ENCODE measurements at regions not wholly inside any gene's neighbourhood (a gene's known extent, or its start where the extent isn't known, plus 50 kb on each side); places are given as distances from the start of the nearest gene placed in this dataset.
"Not testable (repeated sequence)": the region's sequence is repeated elsewhere in the genome, so short reads cannot be mapped to it uniquely, and the experiment has no call there.

DNA sequence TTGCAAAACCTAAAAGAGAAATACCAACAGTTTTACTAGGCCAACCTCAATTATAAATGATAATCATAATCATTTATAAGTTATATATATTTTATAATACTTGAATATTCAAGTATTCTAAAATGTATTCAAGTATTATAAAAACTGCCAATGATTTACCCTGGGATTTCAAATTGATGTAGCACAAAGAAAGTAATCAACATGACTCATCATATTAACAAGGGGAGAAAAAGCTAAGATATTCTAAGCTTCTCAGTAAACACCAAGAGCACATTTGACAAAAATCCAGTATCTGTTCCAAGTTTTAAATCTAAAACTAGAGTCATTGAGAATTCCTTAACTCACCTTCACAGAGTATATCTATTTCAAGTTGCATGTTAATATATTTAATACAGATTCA lies 56.1 kb downstream of the CAPZA3 start:
- no peak for DNase-seq (ENCODE audit: low spot score)

DNA sequence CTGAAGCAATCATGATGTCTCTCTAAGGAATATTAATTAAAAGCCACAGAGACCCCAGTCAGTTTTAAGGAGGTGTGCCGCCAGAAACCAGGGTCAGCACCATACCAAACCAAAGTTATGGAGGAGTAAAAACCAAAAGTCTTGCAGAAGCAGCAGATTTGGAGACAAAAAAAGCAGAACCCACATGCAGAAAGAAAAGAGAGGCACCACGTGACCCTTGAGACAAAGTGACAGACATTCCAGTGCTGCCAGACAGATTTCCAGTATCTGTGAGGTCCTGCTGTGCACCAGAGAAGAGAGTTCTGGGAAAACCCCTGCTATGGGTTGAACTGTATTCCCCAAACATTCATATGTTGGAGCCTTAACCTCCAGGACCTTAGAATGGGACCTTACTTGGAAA lies 59.7 kb downstream of the CAPZA3 start:
- DNase-seq (ENCODE audit: low spot score), result no peak

DNA sequence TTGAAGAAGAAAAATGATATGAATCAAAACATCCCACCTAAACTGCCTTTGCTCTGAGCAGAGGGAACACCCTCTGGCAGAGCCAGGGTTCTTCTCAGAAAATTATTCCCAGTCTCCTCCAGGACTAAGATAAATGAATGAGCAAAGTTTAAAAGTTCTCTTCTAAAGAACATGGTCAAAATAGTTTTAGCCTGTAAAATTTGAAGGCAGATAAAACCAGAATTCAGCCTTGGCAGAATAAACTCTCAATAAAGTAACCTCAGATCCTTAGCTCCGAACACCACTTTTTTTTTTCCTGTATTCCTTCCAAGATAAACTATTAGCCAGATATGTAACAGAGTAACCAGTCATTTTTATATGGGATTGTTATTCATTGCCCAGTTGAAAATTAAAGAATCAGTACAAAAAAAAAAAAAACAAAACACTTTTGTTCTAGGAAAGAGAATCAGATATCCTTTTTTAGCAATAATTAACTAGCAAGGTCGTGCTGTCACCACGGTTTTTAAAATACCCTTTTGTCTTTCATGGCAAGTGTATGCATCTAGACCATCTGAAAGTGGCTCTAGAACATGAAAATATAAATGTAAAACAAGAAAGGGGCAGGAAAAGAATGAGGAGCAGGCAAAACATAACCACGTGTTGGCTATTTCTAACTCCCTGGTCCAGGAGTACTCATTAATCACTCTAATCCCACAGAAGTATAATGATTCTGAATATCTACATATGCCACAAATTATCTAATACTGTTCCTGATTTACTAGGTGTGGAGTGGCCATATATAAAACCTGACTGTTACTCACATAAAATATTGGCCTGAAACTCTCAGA lies 60.8 kb downstream of the CAPZA3 start:
- no peak for DNase-seq (ENCODE audit: low spot score)

DNA sequence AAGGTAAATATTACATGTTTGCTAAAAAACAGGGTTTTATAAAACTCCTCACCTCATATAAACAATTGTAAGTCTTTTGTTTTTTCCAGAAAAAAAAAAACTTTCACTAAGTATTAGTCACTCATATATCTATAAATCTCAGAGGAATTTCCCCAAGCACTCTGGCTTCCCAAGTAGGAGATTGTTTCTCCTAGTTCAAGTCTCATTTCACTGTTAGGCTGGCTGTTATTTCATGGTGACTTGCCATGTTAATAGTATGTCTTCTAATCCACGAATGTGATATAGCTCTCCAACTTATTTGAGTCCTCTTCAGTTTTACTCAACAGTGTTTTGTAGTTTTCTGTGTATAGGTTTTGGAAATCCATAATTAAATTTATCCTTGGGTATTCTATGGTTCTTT lies 61.6 kb downstream of the CAPZA3 start:
- DNase-seq (ENCODE audit: low spot score), result no peak

DNA sequence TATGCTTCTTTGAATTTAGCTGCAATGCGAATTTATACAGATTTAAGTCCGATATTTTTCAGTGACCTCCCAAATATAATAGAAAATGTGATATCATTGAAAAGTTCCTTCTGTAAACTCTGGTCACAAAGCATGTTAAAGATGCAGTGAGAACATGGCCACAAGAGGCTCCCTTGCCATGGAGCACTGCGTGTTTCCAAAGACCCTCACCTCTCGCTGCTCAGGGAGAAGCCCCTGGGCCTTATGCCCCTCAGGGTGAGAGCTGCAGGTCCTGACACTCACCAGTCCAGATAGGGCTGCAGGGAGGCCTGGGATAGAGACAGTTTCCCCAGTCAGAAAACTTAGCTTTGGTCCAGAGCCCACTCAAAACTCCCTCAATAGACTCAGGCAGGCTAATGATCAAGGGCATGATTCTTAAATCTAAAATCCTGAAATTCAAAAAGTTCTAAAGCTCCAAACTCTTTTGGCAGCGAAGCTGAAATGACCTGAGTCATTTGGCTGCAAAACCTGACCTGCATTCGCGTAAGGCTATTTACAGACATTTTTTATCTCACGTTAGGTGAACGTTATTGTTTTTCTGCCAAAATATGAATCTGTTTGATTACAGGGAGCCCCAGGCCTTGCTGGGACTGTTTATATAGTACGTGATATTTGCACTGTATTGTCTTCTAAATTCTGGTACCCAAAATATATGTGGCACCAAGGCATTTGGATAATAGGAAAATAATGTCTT lies 67.8 kb downstream of the CAPZA3 start:
- DNase-seq (ENCODE audit: low spot score), result no peak

DNA sequence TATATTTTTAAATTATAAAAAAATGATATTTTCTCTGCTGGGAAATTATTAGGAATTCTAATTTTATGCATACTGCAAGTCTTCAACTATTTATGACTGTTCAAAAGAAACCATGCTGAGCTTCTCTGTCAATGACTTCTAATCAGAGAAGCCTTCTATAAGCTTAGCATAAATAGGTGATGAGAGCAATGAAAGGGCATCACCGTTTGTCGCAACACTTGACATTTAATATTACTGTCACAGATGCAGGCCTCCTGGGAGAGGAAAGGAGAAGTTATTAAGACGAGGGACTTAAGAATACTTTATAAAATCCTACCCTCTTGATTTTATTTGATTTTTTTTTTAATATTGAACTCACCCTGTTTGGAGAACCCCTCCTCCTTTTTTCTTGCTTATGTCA lies 69.8 kb downstream of the CAPZA3 start:
- no peak for DNase-seq (ENCODE audit: low spot score)

DNA sequence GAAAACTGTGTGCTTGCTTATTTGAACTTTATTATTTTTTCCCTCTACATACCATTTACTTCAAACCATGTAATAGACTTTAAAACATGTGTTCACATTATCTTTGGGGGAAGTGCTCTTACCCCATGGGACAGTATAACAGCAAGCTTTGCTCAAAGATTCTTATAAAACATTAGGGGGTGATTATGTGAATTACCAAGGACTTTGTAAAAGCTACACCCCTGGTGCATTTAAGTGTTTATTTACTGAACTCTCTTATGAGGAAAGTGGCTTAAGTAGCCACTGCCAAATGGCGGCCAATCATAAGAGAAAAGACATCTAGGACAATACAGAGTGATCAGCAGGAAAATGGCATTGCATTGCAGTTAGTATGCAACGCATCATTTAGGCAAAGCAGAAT lies 70.3 kb downstream of the CAPZA3 start:
- DNase-seq (ENCODE audit: low spot score), result no peak

DNA sequence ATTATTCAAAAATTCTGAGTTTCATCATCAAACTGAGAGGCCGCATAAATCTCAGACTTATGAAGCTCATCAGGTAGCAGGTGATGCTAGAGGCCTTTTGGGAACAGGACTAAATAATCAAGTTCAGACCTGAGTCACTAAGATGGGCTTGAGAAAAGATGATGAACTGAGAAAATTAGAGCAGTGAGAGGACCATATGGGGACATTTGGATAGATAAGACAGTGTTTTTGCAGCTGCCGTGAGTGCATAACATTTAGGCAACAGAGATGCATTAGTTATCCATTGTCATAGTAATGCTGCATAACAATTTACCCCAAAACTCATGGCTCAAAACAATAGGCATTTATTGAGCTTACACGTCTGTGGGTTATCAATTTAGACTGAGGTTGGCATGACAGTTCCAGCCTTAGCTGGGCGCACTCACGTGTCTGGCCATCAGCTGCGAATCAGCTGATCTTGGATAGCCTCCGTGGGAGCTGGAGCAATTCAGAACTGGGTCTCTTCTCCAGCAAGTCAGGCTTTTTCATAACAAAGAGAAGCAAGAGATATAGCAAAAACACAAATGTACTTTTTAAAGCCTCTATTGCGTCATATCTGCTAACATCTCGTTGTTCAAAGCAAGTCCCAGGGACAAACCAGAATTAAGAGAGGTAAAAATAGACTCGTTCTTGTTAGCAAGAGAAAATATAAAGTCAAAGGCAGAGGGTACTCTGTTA lies 72.8 kb downstream of the CAPZA3 start:
- no peak for DNase-seq (ENCODE audit: low spot score)

DNA sequence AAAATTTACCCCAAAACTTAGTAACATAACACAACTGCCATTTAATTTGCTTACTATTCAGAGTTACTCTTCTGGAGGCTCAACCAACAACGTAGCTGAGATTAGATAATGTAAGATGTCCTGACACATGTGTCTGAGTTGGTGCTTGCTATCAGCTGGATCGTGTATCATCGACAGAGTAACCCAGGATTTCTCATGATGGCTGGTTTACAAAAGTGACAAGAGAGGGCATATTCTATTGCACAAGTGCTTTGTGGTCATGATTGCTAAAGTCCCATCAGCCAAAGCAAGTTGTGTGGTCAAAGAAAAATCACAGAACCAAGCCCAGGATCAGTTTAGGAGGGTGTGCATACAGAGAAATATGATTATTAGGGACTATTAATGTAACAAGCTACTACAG lies 73.4 kb downstream of the CAPZA3 start:
- DNase-seq (ENCODE audit: low spot score), result no peak

DNA sequence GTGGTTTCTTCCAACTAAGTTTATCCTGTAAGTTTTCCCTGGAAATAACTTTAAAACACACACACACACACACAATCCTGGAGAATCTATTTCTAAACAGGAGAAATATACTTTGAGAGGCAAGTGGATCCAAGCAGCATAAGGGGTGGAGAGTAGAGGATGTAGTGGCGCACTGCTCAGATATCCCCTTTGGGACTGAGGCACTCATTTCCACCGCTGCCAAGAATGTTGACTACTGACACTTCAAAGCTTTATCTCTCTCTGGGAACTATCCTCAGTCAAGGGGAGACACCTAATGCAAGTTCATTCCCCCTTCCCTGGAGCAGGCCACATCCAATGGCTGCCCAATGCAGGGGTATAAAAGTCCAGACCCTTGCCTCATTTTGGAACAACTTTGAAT lies 75.8 kb downstream of the CAPZA3 start:
- DNase-seq (ENCODE audit: low spot score), result no peak

DNA sequence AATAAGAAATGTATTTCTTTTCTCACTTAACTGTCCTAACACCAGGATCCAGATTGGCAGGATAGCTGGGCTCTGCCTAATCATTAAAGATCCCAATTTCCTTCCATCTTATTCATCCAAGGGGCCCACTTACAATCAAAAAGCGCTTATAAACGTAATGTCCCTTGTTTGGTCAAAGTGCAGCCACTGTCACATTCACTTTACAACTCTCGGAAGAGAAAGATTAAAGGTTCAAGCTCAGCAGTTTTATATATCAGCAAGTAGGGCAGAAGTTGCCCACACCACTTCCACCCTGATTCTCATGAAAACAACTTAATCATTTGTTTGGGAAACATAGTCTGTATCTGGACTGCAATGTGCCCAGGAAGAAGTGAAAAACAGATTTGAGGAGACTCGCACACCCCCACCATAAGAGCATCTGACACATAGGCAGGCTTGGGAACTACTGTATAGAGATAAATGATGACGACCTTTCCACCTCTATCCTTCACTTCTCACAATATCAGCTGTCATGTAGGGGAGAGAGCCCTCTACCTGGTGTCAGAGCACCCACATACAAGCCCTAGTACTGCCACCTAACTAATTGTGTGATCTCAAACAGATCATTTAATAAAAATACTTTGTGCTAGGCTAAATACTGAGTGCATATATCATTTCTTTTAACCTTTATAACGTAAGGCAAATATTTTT lies 80.8 kb downstream of the CAPZA3 start:
- no peak for DNase-seq (ENCODE audit: low spot score)

DNA sequence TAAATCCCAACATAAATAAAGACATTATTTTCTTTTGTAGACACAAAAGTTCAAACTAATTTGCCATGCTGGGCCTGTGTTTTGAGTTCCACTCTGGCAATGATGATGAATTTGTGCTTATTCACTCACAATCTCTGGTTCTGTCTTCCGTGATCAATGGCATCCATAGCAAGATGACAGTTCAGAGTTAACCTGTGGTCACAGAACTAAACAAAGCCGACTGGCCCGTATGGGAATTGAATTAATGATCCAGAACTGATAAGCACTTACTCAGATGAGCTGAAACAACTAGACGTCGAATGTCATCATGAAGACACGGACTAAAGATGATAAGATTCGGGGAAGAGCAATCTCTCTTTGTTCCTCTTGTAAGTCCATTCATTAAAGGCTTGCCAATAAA lies 81.6 kb downstream of the CAPZA3 start:
- no peak for DNase-seq (ENCODE audit: low spot score)

DNA sequence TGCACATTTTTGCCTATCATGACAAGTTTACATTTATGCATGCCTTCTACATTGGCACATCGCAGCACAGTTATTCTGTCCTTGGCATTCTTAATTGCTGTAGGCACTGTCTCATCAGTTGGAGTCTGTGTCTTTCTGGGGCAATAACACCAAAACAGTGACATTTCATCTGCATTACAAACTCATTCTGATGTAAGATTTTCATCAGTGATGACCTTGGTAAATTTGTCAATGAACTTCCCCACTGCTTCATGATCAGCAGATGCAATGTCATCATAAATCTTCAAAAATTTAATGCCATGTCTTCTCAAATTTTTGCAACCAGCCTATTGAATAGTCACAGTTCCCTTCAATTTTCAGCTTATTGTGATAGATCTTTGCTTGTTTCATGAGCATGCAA lies 85.5 kb downstream of the CAPZA3 start:
- no peak for DNase-seq (ENCODE audit: low spot score)

DNA sequence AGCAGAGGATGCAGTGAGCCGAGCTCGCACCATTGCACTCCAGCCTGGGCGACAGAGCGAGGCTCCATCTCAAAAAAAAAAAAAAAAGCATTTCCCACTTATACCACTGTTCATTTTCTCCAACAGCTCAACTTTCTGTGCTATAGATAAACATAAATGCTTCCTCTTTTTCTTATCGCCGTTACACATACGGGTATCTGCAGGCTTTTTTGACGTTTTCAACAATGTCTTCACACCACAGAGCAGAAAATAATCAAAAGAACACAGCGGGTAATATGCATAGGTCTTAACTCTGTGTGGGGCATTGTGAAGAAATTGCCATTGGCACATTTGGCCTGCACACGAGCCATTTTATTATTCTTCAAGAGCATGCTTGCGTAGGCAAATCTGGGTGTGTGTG lies 86.4 kb downstream of the CAPZA3 start:
- DNase-seq (ENCODE audit: low spot score), result no peak

DNA sequence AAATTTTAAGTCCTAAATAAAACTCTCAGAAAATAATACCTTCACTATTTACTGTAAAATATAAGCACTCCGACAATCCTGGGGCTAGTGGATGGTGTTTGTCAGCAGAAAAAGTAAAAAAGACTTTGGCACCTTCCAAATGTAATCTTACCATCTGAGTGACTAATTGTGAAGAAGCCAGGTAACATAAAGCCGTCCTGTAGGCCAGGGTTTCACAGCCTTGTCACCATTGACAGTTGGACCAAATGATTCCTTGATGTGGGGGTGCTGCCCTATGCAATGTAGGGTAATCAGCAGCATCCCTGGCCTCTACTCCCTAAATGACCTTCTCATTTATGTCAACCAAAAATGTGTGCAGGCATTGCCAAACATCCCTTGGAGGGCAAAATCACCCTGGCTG lies 87.2 kb downstream of the CAPZA3 start:
- no peak for DNase-seq (ENCODE audit: low spot score)

DNA sequence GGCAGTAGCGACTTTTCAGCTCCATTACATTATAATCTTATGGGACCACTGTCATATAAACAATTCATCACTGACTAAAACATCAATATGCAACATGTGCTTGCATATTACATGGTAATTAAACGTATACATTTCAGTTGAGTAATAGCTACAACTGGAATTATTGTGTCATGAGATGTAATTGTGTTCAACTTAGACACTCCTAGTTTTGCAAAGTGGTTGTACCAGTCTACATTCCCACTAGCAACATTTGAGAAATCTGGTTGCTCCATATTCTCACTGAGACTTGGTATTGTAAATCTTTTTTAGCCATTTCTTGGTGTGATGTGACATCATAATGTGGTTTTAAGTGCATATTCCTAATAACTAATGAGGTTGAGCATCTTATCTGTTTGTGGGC lies 90.0 kb downstream of the CAPZA3 start:
- DNase-seq (ENCODE audit: low spot score), result no peak

DNA sequence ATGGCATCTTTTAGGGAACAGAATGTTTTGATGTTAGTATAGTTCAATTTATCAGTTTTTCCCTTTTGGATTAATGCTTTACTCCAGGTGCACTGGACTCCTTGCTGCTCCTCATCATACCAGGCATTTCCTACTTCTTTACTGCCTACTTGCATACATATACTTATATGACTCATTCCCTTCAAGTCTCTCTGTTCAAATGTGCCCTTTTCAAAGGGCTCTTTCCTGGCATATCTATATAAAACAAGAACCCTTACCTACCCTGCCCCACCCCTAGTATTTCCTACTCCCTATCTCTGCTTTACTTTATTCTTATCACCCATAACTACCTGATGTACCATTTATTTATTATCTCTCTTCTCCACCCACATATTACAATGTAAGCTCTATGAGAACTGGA lies 90.6 kb downstream of the CAPZA3 start:
- no peak for DNase-seq (ENCODE audit: low spot score)

DNA sequence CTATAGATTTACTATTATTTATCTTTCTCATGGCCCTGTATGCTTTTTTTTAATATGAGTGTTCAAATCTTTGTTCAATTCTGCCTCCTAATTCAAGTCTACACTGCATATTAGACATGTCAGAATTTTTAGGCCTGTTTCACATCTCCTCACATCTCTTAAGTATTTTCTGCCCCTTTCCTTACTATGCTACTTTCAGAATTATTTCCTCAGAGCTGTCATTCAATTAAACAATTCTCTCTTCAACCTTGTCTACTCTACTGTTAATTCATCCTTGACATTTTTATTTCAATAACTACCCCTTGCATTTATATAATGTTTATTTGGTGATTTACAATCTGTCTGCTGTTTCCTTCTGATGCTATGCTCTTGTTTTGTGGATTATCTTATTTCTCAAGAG lies 91.1 kb downstream of the CAPZA3 start:
- DNase-seq (ENCODE audit: low spot score), result no peak

DNA sequence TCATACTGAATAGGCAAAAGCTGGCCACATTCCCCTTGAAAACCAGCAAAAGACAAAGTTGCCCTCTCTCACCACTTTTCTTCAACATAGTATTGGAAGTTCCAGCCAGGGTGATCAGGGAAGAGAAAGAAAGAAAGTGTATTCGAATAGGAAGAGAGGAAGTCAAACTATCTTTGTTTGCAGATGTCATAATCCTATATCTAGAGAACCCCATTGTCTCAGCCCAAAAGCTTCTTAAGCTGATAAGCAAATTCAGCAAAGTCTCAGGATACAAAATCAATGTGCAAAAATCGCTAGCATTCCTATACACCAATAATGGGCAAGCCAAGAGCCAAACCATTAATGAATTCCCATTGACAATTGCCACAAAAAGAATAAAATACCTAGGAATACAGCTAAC lies 95.0 kb downstream of the CAPZA3 start:
- DNase-seq (ENCODE audit: low spot score), result not testable (repeated sequence)

DNA sequence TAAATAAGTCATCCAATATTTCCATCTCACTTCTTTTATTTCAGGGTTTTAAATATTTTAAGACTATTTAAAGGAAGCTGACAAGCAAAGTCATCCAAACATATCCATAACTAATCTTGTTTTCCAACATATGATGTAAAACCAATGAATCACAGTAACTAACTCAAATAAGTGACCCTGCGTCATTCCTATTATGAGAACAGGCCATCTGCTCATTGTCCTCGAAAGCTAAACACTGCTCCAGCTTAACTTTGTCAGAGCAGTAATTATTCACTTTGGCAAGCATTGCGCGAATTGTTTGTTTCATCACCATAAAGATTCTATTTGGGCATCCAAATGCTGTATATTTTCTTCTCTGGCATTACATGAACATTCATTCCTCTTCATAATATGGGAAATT lies 99.1 kb downstream of the CAPZA3 start:
- no peak for DNase-seq (ENCODE audit: low spot score)

DNA sequence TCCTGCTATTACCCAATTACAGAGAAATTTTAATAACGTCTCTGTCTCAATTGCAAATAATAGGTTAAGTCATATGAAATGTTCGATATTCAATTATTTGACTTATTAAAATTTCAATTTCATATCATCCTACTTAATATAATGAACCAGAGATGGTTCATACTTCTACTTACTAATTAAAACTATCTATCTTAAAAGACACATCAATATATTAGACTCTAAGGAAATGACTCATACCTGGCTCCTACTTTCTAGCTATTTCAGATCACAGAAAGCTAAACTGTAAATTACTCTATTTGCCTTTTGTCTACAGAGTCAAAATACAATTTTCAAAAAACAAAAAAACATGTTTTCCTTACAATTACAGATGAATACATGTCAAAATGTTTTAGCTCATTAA lies 99.6 kb downstream of the CAPZA3 start:
- DNase-seq (ENCODE audit: low spot score), result no peak

DNA sequence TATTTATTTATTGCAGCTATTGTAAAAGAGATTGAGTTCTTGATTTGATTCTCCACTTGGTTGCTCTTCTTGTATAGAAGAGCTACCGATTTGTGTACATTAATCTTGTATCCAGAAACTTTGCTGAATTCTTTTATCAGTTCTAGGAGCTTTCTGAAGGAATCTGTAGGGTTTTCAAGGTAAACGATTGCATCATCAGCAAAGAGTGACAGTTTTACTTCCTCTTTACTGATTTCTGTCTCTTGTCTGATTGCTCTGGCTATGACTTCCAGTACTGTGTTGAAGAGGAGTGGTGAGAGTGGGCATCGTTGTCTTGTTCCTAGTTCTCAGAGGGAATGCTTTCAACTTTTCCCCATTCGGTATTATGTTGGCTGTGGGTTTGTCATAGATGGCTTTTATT lies 103.1 kb downstream of the CAPZA3 start:
- not testable (repeated sequence) for DNase-seq (ENCODE audit: low spot score)

DNA sequence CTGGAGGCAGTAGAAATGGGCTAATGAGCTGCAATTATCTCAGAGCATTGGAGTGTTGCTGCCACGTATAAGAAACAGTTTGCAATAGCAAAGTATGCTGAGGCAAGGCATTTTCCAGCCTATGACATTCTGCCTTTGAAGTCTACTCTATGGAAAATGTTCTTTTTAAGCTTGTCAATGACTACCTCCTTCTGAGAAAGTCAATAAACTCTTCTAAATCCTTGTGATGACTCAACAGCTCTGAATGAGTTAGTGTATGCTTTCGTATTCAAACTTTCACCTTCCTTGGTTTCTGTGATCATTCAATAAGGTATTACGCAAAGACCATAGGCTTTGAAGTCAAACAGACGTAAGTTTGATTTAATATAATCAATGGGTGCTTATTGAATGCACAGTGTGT lies 111.2 kb downstream of the CAPZA3 start:
- DNase-seq (ENCODE audit: low spot score), result no peak
